ENCODE measurements at regions not wholly inside any gene's neighbourhood (a gene's known extent, or its start where the extent isn't known, plus 50 kb on each side); places are given as distances from the start of the nearest gene placed in this dataset.
A peak's percentile ranks its signal among the peaks of the same experiment; 100 is the strongest.

DNA sequence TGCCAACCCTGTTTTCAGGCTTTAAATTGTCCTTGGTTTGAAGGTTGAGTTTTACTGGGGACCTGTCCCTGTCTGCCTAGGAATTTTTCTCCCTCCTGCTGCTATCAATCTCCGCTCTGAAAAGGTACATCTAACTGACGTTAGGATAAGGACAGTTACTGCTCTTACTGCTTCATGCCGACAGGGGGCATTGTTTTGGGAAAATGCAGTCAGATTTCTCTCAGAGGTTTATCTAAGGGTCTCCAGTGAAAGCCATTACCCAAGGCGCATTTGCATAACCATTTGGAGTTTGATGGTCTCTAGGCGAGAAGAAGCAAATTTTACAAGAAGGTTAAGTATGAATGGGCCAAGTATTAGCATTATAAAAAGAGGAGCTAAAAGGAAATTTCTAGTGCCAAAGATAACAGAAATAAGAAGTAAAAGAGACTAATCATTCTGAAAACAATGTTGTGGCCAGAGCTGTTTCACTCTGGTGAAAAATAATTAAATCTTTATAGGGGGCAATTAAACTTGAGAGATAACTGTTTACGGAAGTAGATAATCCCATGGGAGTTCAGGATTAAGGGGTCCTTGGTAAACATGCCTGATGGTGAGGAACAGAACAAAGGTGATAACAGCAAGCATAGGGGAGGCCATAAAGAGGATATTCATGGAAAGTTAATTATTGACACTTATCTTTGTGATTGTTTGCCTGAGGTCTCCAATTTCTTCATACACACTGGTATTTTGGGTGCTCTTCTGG, 605.0 kb downstream of the MTRR start:
- DNase-seq = no peak

DNA sequence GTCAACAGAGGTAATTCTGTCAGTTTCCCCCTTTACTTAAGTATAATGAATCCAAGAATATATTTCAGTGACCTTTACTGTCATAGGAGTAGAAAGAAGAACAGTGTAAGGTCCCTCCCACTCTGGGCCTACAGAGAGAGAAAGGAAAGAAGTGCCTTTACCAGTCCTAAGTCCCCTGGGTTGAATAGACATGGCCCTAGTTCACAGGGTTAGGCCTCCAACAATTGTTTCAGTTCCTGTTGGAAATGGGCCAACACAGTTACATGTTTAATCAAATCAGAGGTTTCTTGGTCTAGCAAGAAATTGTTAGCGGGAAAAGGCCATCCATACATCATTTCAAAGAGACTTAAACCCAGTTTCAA, 605.6 kb downstream of the MTRR start:
- DNase-seq = no peak

DNA sequence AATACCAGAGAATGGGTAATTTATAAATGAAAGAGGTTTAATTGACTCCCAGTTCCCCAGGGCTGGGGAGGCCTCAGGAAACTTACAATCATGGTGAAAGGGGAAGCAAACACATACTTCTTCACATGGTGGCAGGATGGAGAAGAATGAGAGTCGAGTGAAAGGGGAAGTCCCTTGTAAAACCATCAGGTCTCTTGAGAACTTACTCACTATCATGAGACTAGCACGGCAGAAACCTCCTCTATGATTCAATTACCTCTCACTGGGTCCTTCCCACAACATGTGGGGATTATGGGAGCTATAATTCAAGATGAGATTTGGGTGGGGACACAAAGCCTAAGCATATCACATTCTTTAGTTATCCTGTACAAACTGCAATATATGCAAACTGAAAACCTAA, 609.4 kb downstream of the MTRR start:
- DNase-seq = no peak

DNA sequence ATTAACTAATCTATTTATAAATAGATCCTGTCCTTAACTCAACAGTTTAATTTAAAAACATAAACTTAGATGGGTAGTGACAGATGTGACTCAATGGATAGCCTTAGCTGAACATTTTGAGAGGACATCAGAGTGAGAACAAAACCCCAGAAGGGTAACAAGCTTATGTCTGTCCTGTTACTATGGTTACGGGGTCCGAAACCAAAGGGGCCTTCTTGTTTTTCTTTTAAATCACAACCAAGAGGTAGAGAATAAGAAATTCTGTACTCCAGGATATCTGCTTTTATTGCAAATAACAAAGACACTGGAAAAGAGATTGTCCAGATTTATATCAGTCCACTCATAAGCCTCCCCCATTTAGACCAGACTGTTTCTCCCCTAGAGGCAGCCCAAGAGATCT, 612.1 kb downstream of the MTRR start:
- no peak for DNase-seq

DNA sequence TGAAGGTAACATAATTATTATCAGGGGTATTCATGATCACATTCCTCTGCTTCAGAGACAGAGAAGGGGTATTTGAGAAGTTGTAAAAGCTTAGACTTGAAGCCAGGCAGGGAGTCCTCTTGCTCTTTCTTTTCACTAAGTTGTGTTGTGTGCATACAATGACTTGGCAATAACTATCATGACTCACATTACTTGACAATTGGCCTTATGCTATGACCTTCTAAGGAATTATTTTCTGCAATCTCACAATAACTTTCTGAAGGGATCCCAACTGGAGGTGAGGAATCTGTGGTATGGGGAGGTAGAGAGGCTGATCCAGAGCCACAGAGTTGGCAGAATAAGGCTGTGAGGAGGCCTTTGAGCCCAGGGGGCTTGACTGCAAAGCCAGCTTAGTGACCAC, 622.3 kb downstream of the MTRR start:
- DNase-seq = no peak

DNA sequence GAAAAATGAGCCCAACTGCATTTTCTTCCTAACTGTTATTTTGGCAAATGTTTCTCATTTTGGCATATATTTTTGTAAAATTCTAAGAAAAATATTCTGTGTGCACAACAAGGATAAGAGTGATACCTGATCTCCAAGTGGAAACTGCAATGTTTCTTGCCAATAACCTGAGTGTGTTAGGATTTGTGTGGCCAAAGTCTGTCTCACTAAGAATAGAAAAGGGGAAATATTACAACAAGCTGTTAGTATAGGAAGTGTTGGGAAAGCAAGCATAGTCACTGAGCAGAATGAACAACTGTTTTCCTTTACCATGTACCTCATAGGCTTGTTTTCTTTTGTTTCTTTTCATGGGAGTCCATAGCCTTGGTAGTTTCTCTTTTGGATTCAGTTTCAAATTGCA, 624.2 kb downstream of the MTRR start:
- DNase-seq = no peak

DNA sequence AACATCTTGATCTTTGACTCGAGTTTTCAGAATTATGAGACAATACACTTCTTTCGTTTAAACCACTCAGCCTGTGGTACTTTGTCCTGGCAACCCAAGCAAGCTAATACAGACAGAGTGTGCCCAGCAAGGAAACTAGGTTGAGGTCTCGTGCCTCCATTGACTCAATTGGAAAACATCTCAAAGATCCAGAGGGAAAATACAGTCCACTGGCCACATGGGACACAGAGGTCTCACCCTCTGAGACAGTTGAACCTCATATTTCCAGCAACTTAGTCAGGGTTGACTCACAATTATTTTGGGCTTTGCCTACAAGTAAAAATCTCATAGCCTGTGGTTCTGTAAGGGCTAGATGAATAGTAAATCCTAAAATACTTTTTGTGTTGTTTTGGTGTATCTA, 631.5 kb downstream of the MTRR start:
- DNase-seq = no peak

DNA sequence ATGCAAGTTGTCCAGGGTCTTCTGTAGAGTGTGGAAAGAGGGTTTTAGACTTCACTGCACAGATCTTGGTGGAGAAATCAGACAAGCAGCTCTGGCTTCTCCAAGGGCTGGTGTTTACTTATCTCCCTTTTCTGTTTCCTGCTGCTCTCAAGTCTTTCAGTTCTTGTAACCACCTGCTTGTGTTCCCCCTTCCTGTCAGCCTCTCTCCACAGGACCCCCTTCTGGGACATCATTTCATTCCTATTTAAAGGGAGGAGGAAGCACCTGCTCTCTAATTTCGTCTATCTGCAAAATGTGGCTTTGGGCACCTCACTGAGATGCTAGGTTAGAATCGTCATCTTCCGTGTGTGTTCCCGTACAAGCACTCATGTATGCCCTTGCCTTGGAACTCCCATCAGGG, 636.2 kb downstream of the MTRR start:
- no peak for DNase-seq

DNA sequence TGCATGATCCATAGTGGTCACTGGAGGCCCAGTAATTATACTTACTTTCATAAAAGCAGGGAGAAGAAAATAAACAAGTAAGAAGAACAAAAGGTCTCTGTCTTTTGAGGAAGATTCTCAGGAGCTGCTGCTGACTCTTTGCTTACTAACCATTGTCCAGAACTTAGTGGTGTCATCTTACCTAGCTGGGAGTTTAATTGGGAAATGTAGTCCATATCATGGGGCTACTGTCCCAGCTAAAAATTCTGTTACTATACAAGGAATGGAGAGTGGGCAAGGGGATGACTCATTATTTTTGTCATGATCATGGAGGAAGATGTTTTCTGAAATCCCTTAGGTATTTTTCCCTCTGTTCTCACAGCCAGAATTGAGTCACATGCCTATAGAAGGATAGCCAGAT, 639.3 kb downstream of the MTRR start:
- DNase-seq = no peak

DNA sequence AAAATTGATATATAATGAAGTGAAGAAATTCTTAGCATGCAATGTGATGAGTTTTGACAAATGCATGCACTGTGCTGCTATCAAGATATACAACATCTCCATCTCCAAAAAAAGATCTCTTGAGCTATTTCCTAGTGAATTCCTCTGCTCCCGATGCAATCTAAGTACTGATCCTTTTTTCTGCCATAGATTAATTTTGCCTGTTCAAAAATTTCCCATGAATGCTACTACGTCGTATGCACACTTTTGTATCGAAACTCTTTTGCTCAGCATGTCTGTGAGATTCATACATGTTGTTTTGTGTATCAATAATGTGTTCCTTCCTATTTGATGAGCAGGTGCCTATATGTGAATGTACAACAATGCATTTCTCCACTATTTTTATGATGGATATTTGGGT, 647.4 kb downstream of the MTRR start:
- DNase-seq = no peak

DNA sequence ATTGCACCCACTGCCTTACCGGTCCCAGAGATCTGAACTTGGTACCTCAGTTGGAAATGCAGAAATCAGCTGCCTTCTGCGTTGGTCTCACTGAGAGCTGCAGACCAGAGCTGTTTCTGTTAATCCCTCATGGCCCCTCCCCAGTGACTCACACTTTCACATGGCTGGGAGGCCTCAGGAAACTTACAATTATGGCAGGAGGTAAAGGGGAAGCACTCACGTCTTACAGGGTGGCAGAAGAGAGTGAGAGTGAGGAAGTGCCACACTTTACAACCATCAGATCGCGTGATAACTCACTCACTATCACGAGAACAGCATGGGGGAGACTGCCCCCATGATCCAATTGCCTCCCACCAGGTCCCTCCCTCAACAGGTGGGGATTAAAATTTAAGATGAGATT, 648.5 kb downstream of the MTRR start:
- DNase-seq = no peak

DNA sequence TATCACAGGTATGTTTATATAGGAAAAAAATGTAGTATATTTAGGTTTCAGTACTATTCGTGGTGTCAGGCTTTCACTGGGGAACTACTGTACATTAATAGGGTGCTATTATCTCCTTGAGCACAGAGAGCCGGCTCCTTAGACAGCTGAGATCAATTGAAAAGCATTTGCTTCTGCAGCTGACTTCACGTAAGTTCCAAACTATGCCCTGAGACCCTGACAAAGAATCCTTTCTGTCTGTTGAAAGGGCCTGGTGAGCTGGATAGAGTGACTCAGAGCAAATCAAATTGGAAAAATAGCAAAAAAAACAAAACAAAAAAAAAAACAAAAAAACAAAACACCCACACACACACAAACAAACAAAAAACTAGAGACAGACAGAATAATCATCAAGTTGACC, 652.0 kb downstream of the MTRR start:
- no peak for DNase-seq

DNA sequence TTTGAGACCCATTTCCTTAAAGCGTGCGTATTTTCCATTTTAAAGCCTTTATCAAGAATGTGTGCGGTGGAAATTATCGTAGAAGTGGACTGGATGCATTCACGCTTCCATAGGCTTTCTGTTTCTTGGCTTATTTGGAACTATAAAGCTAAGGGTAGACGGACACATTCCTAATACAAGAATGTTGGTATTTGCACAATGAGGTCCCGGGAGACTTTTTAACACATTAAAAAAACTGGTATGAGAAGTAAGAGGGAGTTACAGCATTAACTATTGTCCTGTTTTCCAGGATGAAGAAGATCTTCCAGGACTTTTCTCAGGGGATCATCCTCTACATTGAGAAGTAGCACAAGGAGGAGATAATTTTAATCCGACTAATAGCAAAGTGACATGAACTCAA, 653.0 kb downstream of the MTRR start:
- DNase-seq = no peak

DNA sequence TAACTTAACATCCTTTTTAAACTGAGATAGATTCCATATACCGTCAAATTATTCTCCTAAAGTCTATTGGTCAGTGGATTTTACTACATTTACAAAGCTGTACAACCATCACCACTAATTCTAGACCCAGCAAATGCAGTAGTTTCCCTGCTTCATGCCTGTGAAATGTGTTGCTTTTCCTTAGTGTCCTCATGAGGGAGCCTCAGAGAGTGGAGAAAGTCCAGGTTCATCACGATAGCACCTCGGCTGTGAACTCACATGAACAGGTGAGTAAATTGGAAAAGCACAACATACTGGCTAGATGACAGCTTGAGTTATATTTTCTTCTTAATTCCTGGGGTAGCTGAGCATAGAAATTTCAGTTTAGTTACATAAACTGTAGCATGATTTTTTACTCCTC, 653.7 kb downstream of the MTRR start:
- DNase-seq = no peak

DNA sequence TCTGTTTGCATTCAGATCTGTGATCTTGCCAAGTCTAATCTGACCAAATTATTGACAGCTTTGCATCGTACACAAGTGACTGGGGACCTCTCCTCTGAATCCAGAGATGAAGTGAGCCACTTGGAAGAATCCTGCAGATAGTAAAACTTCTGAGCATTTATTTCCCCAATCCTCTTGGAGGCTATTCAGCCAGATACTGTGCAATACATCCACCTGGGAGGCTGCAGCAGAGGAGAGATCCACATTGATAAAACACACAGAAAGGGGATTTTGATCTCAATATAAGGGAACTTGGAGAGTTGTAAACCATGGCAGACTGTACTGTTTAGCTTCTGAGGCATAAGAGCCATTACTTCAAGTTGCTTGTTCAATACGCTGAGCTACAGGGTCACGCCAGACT, 654.6 kb downstream of the MTRR start:
- DNase-seq = peak; percentile 82

DNA sequence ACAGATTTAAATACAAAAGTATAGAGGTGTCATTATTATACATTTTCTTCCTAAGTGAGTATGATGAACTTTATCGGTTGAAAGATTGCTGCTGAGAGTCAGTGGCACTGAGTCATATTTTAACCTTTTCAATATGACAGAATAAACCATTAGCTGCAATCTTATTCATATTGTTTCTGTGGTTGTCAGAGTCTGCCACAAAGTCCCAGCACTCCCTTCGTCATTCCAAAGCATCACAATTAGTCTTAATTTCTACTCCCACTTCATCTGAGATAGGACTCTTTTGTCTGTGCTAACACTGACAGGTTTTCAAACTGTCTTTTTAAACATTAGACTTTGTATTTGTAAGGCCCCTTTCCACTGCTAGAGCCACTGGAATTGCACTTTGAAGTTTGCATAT, 656.9 kb downstream of the MTRR start:
- no peak for DNase-seq

DNA sequence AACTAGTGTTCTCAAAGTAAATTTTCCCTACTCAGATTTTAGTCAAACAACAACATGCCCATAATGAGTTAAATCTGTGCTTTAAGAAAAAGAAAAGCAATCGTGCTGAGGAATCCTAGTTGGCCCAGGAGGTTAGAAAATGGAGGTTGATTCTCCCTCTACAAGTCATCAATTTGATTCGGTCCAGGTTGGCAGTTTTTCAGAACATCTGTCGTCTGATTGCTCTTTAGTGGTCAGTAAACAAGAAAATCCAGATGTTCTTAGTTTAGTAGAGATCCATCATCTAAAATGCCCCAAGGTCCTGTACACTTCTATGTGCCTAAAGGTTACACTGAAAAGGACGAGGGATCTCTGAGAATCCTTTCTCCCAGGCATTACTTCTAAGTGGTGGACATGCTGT, 659.2 kb downstream of the MTRR start:
- peak; percentile 18 for DNase-seq

DNA sequence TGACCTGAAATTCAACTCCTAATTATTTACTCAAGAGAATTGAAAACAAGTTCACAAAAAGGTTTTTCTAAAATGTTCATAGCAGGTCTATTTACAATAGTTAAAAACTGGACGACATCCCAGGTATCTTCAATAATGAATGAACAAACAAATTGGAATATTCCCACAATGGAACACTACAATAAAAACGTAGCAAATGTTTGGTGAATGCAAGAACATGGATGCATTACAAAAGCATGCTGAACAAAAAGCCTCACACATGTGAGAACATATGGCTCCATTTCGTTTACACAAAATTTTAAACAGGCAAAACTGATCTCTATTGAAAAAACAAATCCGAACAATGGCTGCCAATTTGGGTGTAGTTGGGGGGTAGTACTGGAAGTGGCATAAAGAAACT, 669.9 kb downstream of the MTRR start:
- no peak for DNase-seq

DNA sequence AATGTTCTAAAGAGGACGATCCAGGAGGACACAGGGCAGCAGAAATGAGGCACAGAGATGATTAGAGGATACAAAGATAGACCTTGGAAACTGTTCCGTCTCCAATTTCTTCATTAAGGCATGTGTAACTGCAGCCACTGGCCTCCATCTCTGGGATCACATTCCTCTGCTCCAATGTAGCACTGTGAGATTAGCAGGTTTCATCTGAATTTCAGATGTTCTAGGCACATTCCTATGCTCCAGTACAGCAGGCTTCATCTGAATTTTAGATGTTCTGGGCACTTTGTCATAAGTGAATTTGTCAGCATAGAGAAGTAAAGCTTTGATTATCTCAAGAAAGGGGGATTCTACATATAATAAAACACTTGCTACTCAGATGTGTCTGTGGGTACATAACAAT, 671.4 kb downstream of the MTRR start:
- no peak for DNase-seq

DNA sequence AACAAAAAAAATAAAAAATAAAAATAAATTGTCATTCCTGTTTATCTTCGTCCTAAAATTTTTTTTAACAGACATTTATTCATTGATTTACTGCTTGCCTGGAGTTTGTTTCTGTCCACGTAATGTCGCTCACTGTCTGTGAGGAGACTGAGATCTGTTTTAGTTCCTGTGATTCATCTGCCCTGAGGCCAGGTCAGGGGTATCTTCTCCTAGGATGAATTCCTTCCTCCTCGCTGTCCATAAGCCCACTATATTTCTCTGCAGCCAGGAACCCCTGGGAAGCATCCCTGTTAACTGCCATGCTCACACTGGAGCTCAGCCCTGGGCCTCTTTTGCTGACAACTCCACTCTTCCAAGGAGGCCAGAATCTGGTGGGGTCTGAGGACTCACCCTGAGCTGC, 682.0 kb downstream of the MTRR start:
- no peak for DNase-seq

DNA sequence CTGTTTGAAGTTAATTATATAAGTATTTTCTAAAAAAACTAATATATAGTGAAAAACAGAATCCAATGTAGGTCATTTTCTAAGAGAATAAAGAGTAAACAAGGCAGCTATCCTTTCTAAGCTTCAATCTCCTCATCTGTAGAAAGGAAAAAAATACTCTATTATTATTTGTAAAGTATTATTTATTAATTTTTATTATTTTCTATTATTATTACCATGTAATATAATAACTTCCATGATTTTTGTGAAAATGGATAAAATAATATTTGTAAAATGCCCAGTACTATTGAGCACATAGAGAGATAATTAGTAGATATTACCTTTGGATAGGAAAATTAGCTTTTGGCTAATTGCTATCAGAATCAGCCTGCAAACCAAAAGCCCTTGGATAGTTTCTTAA, 684.4 kb downstream of the MTRR start:
- no peak for DNase-seq

DNA sequence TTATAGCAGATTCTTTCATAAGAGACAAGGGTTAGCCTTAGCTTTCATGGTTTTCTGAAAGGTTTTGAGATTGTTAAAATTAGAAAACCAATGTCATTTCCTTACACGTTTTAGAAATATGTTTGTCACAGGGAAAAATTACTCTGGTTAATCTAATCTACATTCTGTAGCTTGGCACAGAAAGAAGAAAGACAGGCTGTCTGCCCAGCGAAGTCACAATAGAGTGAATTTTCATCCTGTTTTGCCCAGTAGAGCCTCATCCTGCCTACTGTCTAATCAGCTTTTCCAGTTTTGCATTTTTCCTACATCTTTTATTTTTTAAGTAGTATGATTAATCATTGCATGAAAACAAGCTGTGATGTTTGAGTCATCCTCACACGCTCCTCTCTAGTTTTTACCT, 688.8 kb downstream of the MTRR start:
- DNase-seq = no peak

DNA sequence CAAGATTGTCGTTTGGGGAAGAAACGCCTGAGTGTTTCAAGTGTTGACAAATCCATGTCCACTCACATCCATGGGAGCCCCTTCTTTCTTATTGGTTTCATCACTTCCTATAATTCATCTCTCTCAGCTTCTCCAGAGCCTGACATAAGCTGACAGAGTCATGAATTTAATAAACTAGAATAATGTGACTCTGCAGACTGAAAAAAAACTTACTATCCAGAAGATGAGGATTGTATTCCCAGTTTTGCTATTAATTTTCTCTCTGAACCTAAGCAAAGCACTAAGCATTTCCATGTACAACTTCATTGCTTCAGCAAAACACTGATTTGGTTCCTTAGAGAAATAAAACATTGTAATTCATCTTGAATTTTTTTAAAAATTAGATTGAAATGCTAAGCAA, 691.8 kb downstream of the MTRR start:
- DNase-seq = peak; percentile 41

DNA sequence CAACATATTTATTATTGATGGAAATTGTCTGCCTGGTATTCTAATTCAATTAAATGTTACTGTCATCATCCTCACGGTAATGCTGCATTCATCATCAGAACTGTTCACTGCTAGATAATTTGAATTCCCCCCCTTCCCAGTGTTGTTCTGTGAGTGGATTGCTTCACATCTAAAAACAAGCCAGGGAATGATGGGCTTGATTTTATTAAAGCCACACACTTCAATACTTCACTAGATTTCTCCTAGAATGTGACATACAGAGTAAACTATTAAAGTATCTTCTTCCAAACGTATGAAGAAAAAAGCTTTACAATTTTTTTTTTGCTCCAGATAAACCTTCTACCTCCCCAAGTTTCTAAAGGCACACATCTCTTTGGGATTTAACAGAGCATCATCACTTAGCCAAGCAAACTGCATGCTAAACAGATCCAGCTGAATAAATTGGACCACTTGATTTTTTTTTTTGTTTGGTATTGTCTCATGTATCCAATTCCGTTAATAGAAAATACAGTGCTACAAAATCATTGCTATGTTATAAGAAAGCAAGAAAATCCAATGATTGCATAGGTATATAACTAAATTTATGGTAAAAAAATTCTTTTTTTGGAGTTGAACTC, 692.4 kb downstream of the MTRR start:
- DNase-seq = peak; percentile 84

DNA sequence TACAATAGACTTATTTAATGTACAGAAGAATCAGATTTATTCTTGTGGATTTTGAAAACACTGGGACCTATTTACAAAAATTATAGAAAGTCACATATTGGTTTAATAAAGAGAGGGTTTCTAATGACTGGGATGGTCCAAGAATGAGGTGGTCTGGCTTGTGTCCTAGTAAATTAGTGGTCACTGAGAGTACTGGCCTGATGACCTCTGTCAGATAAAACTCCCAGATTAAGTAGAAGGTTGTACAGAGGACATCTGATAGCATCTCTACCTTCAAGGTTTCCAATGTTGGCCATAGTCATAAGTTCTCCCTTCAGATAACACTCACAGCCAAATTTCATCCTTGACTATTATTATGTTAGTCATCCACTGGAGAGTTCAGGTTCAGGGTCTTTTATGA, 692.9 kb downstream of the MTRR start:
- DNase-seq = no peak
